Endothelial cell of umbilical vein (primary cell): ENCODE measurements at regions not wholly inside any gene's neighbourhood (a gene's known extent, or its start where the extent isn't known, plus 50 kb on each side); places are given as distances from the start of the nearest gene placed in this dataset.

Experiments
- EZH2 ChIP-seq: IDR thresholded peaks from 2 replicates; pipeline ENCODE4 v1.6.1; 2012; ENCODE audit warnings: borderline replicate concordance, low read depth, mild to moderate bottlenecking, moderate library complexity, low read length, inconsistent platforms; ENCODE audit not compliant: severe bottlenecking
- FOS ChIP-seq: IDR thresholded peaks from 2 replicates; pipeline ENCODE4 v1.6.1; 2011; ENCODE audit warnings: mild to moderate bottlenecking, low read length, moderate library complexity, borderline replicate concordance; ENCODE audit not compliant: insufficient read depth
- JUN ChIP-seq: IDR thresholded peaks from 2 replicates; pipeline ENCODE4 v1.6.1; 2011; ENCODE audit warnings: borderline replicate concordance, low read depth; ENCODE audit not compliant: insufficient read length, insufficient read depth
- MAX ChIP-seq: IDR thresholded peaks from 2 replicates; pipeline ENCODE4 v1.6.1; 2011; ENCODE audit not compliant: insufficient read depth, insufficient read length
- MYC ChIP-seq: IDR thresholded peaks from one replicate; pipeline ENCODE4 v1.6.1; 2011; ENCODE audit warnings: mild to moderate bottlenecking, low read depth, low read length
- POLR2A ChIP-seq: IDR thresholded peaks from 2 replicates; pipeline ENCODE4 v1.6.1; 2012; ENCODE audit warnings: low read depth, mild to moderate bottlenecking, control low read depth, low read length
- POLR2AphosphoS5 ChIP-seq: IDR thresholded peaks from 2 replicates; pipeline ENCODE4 v1.6.1; 2012; ENCODE audit warnings: low read depth, mild to moderate bottlenecking, control low read depth, low read length, moderate library complexity; ENCODE audit not compliant: insufficient read depth
- TF ChIP-seq, protein P1 (sequence below), 2 donors: IDR thresholded peaks; 1 replicate in 1 of 2; 2 replicates in 1 of 2; pipeline ENCODE4 v1.5.1; 2011; ENCODE audit warnings: low read length in 2 of 2, mild to moderate bottlenecking in 2 of 2, moderate library complexity in 2 of 2, control low read depth in 1 of 2, inconsistent platforms in 1 of 2, low read depth in 1 of 2; ENCODE audit not compliant: insufficient read depth in 1 of 2; ENCODE audit errors: extremely low read depth in 1 of 2

DNA sequence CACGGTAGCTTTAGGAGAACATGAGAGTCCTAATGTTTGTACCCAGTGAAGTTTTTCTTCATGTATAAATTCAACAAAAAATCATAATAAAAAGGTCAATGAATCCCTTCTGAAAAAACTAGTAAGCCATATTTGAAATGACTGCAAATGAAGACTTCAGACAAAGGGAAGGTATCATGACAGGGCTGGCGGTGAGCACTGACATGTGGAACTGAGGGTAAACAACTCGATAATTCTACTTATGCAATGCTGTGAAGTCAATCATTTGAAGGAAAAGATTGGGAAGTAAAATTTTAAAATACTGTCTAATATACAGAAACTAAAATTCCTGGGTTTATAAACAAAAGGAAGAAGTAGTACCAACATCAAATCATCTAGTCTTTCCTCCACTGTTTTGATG is 190.2 kb upstream of the COPS8 start:
- TF ChIP-seq, protein P1, sequence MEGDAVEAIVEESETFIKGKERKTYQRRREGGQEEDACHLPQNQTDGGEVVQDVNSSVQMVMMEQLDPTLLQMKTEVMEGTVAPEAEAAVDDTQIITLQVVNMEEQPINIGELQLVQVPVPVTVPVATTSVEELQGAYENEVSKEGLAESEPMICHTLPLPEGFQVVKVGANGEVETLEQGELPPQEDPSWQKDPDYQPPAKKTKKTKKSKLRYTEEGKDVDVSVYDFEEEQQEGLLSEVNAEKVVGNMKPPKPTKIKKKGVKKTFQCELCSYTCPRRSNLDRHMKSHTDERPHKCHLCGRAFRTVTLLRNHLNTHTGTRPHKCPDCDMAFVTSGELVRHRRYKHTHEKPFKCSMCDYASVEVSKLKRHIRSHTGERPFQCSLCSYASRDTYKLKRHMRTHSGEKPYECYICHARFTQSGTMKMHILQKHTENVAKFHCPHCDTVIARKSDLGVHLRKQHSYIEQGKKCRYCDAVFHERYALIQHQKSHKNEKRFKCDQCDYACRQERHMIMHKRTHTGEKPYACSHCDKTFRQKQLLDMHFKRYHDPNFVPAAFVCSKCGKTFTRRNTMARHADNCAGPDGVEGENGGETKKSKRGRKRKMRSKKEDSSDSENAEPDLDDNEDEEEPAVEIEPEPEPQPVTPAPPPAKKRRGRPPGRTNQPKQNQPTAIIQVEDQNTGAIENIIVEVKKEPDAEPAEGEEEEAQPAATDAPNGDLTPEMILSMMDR (IDR thresholded peaks at IDR 0.05; ENCODE audit: extremely low read depth in 1 of 2, insufficient read depth in 1 of 2, low read depth in 1 of 2, low read length in 2 of 2): no peak
- TF ChIP-seq MAX: no peak
- no peak for TF ChIP-seq POLR2A
- no peak for TF ChIP-seq EZH2
- no peak for TF ChIP-seq MYC
- no peak for TF ChIP-seq JUN
- TF ChIP-seq POLR2AphosphoS5: no peak
- no peak for TF ChIP-seq FOS
